GM18873 (cell line): ENCODE measurements at regions not wholly inside any gene's neighbourhood (a gene's known extent, or its start where the extent isn't known, plus 50 kb on each side); places are given as distances from the start of the nearest gene placed in this dataset.
"Not testable (repeated sequence)": the region's sequence is repeated elsewhere in the genome, so short reads cannot be mapped to it uniquely, and the experiment has no call there.

Experiments
- ATAC-seq: cut with Tn5 transposase; IDR thresholded peaks from one replicate; pipeline ENCODE4 v1.9.1; 2021; ENCODE audit warnings: mild to moderate bottlenecking, moderate library complexity, moderate number of reproducible peaks; ENCODE audit not compliant: unreplicated experiment, low FRiP score

GRCh38 chr6:40669343-40669742 is 82.2 kb upstream of the LRFN2 start:
- no peak for ATAC-seq

- ATAC-seq = no peak
Observed at GRCh38 chr6:40668203-40668602, 81.0 kb upstream of the LRFN2 start.

GRCh38 chr6:40666530-40666929 is 79.4 kb upstream of the LRFN2 start:
- no peak for ATAC-seq

- ATAC-seq = no peak
Observed at GRCh38 chr6:40661726-40662125, 74.6 kb upstream of the LRFN2 start.

- not testable (repeated sequence) for ATAC-seq
Observed at GRCh38 chr6:40656772-40657171, 69.6 kb upstream of the LRFN2 start.

GRCh38 chr6:40654828-40655227 is 67.7 kb upstream of the LRFN2 start:
- no peak for ATAC-seq

GRCh38 chr6:40645043-40645442 is 57.9 kb upstream of the LRFN2 start:
- no peak for ATAC-seq

- no peak for ATAC-seq
Observed at GRCh38 chr6:40642837-40643236, 55.7 kb upstream of the LRFN2 start.

GRCh38 chr6:40642190-40642589 is 55.0 kb upstream of the LRFN2 start:
- ATAC-seq = no peak

- no peak for ATAC-seq
Observed at GRCh38 chr6:40640599-40641227, 53.5 kb upstream of the LRFN2 start.
